GM23338 (cell line): ENCODE measurements at regions not wholly inside any gene's neighbourhood (a gene's known extent, or its start where the extent isn't known, plus 50 kb on each side); places are given as distances from the start of the nearest gene placed in this dataset.

Experiments
- ATAC-seq: fragments of 200-7000 bp; cut with Tn5 transposase; 3 replicates; pipeline ENCODE4 v1.9.1; 2020
- DNase-seq: peaks from one replicate; pipeline ENCODE4 v3.0.0-alpha.2; 2015; ENCODE audit warnings: low spot score
- H2AFZ ChIP-seq: fragments of 200-600 bp; sonication (generic); 2 replicates; pipeline ENCODE4 v1.8.0; 2016; ENCODE audit warnings: antibody characterized with exemption, mild to moderate bottlenecking, moderate library complexity
- H3F3A ChIP-seq: fragments of 200-600 bp; sonication (generic); replicated peaks from 2 replicates; pipeline ENCODE4 v1.8.0; 2017; ENCODE audit warnings: antibody characterized with exemption, mixed run types, low read depth
- H3K27ac ChIP-seq: fragments of 200-600 bp; sonication (generic); 2 replicates; pipeline ENCODE4 v1.6.1; 2016; ENCODE audit warnings: low read depth
- H3K27me3 ChIP-seq: fragments of 200-600 bp; sonication (generic); 2 replicates; pipeline ENCODE4 v1.8.0; 2016; ENCODE audit warnings: mild to moderate bottlenecking, mixed run types, moderate library complexity; ENCODE audit not compliant: insufficient read depth
- H3K36me3 ChIP-seq: fragments of 200-600 bp; sonication (generic); 2 replicates; pipeline ENCODE4 v1.8.0; 2016; ENCODE audit warnings: mild to moderate bottlenecking; ENCODE audit not compliant: insufficient read depth
- H3K4me1 ChIP-seq: fragments of 200-600 bp; sonication (generic); 2 replicates; pipeline ENCODE4 v1.8.0; 2016; ENCODE audit warnings: mild to moderate bottlenecking, moderate library complexity; ENCODE audit not compliant: insufficient read depth
- H3K4me2 ChIP-seq: fragments of 200-600 bp; sonication (generic); 2 replicates; pipeline ENCODE4 v1.7.1; 2017; ENCODE audit warnings: mixed run types
- H3K4me3 ChIP-seq: fragments of 200-600 bp; sonication (generic); 2 replicates; pipeline ENCODE4 v1.6.1; 2016; ENCODE audit warnings: mixed run types
- H3K79me2 ChIP-seq: fragments of 200-600 bp; sonication (generic); replicated peaks from 2 replicates; pipeline ENCODE4 v1.8.0; 2017; ENCODE audit warnings: mild to moderate bottlenecking; ENCODE audit not compliant: insufficient read depth
- H3K9me2 ChIP-seq: fragments of 200-600 bp; sonication (generic); 2 replicates; pipeline ENCODE4 v1.8.0; 2017; ENCODE audit not compliant: insufficient read depth
- H4K20me1 ChIP-seq: fragments of 200-600 bp; sonication (generic); replicated peaks from 2 replicates; pipeline ENCODE4 v1.8.0; 2017; ENCODE audit warnings: mild to moderate bottlenecking; ENCODE audit not compliant: insufficient read depth
- H3K27ac Mint-ChIP-seq: 2 replicates; pipeline ENCODE4 v1.8.0; 2020; ENCODE audit warnings: inconsistent platforms, mild to moderate bottlenecking, moderate library complexity, mixed read lengths
- H3K27me3 Mint-ChIP-seq: 3 replicates; pipeline ENCODE4 v1.8.0; 2022; ENCODE audit warnings: low read depth, mild to moderate bottlenecking, moderate library complexity, mixed read lengths, inconsistent platforms; ENCODE audit not compliant: insufficient read depth, poor library complexity
- H3K36me3 Mint-ChIP-seq: 3 replicates; pipeline ENCODE4 v1.8.0; 2021; ENCODE audit warnings: low read depth, mild to moderate bottlenecking, inconsistent platforms, moderate library complexity, mixed read lengths
- H3K4me1 Mint-ChIP-seq: 3 replicates; pipeline ENCODE4 v1.8.0; 2020; ENCODE audit warnings: mild to moderate bottlenecking, inconsistent platforms, mixed read lengths
- H3K4me3 Mint-ChIP-seq: 3 replicates; pipeline ENCODE4 v1.8.0; 2021; ENCODE audit warnings: moderate library complexity, mild to moderate bottlenecking, inconsistent platforms, mixed read lengths
- H3K9me3 Mint-ChIP-seq: 3 replicates; pipeline ENCODE4 v1.8.0; 2020; ENCODE audit warnings: moderate library complexity, mild to moderate bottlenecking, inconsistent platforms, mixed read lengths
- CREB1 ChIP-seq: fragments of 250-450 bp; sonication (Bioruptor Pico); IDR thresholded peaks from 2 replicates; pipeline ENCODE4 v1.5.0; 2020; ENCODE audit warnings: low read depth, mild to moderate bottlenecking, moderate library complexity
- CTCF ChIP-seq, 2 experiments: fragments of 200-600 bp in 1 of 2; sonication (generic) in 1 of 2; conservative IDR thresholded peaks; 2 replicates each; pipeline versions ENCODE4 v1.5.1 to v1.6.1; 2016 to 2017; ENCODE audit warnings: antibody characterized with exemption in 2 of 2, low read depth in 2 of 2, mild to moderate bottlenecking in 2 of 2, moderate library complexity in 1 of 2
- ETS1 ChIP-seq: IDR thresholded peaks from 2 replicates; pipeline ENCODE4 v1.6.1; 2016; ENCODE audit warnings: antibody characterized with exemption
- EZH2 ChIP-seq: fragments of 200-600 bp; sonication (generic); IDR thresholded peaks from one replicate; pipeline ENCODE4 v1.8.0; 2017; ENCODE audit warnings: antibody characterized with exemption, mild to moderate bottlenecking, low read depth; ENCODE audit not compliant: unreplicated experiment
- EZH2phosphoT487 ChIP-seq: fragments of 200-600 bp; sonication (generic); IDR thresholded peaks from one replicate; pipeline ENCODE4 v1.8.1; 2018; ENCODE audit warnings: antibody characterized with exemption; ENCODE audit not compliant: unreplicated experiment
- JUNB ChIP-seq: IDR thresholded peaks from one replicate; pipeline ENCODE4 v1.6.1; 2016; ENCODE audit warnings: antibody characterized with exemption; ENCODE audit not compliant: unreplicated experiment
- NANOG ChIP-seq: IDR thresholded peaks from 2 replicates; pipeline ENCODE4 v1.6.1; 2016; ENCODE audit warnings: antibody characterized with exemption, borderline replicate concordance
- POLR2AphosphoS5 ChIP-seq: IDR thresholded peaks from 2 replicates; pipeline ENCODE4 v1.6.1; 2016; ENCODE audit warnings: antibody characterized with exemption, low read depth
- REST ChIP-seq: IDR thresholded peaks from one replicate; pipeline ENCODE4 v1.6.1; 2018; ENCODE audit warnings: antibody characterized with exemption; ENCODE audit not compliant: unreplicated experiment
- STAT1 ChIP-seq: IDR thresholded peaks from one replicate; pipeline ENCODE4 v1.6.1; 2016; ENCODE audit warnings: antibody characterized with exemption; ENCODE audit not compliant: unreplicated experiment
- ZNF114 ChIP-seq: fragments of 250-450 bp; sonication (Bioruptor Pico); IDR thresholded peaks from 2 replicates; pipeline ENCODE4 v1.5.0; 2020; ENCODE audit warnings: mild to moderate bottlenecking, moderate library complexity
- ZNF331 ChIP-seq: fragments of 250-450 bp; sonication (Bioruptor Pico); IDR thresholded peaks from 2 replicates; pipeline ENCODE4 v1.5.0; 2020; ENCODE audit warnings: low read depth, mild to moderate bottlenecking, moderate library complexity
- ZNF462 ChIP-seq: fragments of 250-450 bp; sonication (Bioruptor Pico); IDR thresholded peaks from 2 replicates; pipeline ENCODE4 v1.5.0; 2020; ENCODE audit warnings: mild to moderate bottlenecking, moderate library complexity

GRCh38 chr20:60789399-60789798 is 462.7 kb upstream of the CDH4 start:
- no peak overlapping the region for H3K27ac Mint-ChIP-seq

More at GRCh38 chr20:60789399-60789798, 462.7 kb upstream of the CDH4 start:
- no peaks in the 10 kb centered on the region for H3K9me2 ChIP-seq
- no peak for ATAC-seq
- no peaks in the 10 kb centered on the region for H3K4me1 ChIP-seq
- H2AFZ ChIP-seq, result no peak overlapping the region
- H3F3A ChIP-seq, result no peaks in the 10 kb centered on the region
- H3K4me2 ChIP-seq, result no peak overlapping the region
- Mint-ChIP-seq H3K36me3 (no peaks in the 10 kb centered on the region; the same call in 2 of the 3 replicates), H3K4me3 (no peak overlapping the region), H3K9me3 (peaks cover 3% of the 10 kb centered on the region; the same call in 1 of the 3 replicates), H3K4me1 (peaks cover 24% of the 10 kb centered on the region), H3K27me3 (peaks cover 7% of the 10 kb centered on the region)
- no peak overlapping the region for H3K4me3 ChIP-seq
- no peaks in the 10 kb centered on the region for H4K20me1 ChIP-seq
- no peak overlapping the region for H3K27ac ChIP-seq
- H3K36me3 ChIP-seq, result peaks cover 5% of the 10 kb centered on the region; the same call in 1 of the 2 replicates
- H3K79me2 ChIP-seq, result no peaks in the 10 kb centered on the region
- H3K27me3 ChIP-seq, result no peaks in the 10 kb centered on the region
- no peak for DNase-seq
- TF ChIP-seq EZH2 (no peak), REST (no peak), CREB1 (no peak), POLR2AphosphoS5 (no peak), JUNB (no peak), STAT1 (no peak), ZNF462 (no peak), CTCF (conservative IDR thresholded peaks at IDR 0.05; ENCODE audit: low read depth in 2 of 2) (no peak), ETS1 (no peak), NANOG (no peak), EZH2phosphoT487 (no peak), ZNF114 (CRISPR knock-in tag) (no peak), ZNF331 (CRISPR knock-in tag) (no peak)
